Neural progenitor cell (in vitro differentiated cells): ENCODE measurements at regions not wholly inside any gene's neighbourhood (a gene's known extent, or its start where the extent isn't known, plus 50 kb on each side); places are given as distances from the start of the nearest gene placed in this dataset.

Source experiments
- EZH2phosphoT487 ChIP-seq: fragments of 200-600 bp; sonication (generic); IDR thresholded peaks from 2 replicates; pipeline ENCODE4 v1.6.1; 2017; ENCODE audit warnings: antibody characterized with exemption
- TF ChIP-seq, protein P1 (sequence below): fragments of 200-600 bp; sonication (generic); IDR thresholded peaks from 2 replicates; pipeline ENCODE4 v1.5.1; 2017; ENCODE audit warnings: antibody characterized with exemption, mild to moderate bottlenecking

GRCh38 chr10:3923033-3923432, 138.0 kb upstream of the KLF6 start:
- TF ChIP-seq, protein P1, sequence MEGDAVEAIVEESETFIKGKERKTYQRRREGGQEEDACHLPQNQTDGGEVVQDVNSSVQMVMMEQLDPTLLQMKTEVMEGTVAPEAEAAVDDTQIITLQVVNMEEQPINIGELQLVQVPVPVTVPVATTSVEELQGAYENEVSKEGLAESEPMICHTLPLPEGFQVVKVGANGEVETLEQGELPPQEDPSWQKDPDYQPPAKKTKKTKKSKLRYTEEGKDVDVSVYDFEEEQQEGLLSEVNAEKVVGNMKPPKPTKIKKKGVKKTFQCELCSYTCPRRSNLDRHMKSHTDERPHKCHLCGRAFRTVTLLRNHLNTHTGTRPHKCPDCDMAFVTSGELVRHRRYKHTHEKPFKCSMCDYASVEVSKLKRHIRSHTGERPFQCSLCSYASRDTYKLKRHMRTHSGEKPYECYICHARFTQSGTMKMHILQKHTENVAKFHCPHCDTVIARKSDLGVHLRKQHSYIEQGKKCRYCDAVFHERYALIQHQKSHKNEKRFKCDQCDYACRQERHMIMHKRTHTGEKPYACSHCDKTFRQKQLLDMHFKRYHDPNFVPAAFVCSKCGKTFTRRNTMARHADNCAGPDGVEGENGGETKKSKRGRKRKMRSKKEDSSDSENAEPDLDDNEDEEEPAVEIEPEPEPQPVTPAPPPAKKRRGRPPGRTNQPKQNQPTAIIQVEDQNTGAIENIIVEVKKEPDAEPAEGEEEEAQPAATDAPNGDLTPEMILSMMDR: no peak
- no peak for TF ChIP-seq EZH2phosphoT487
